GM20000 (cell line): ENCODE measurements at regions not wholly inside any gene's neighbourhood (a gene's known extent, or its start where the extent isn't known, plus 50 kb on each side); places are given as distances from the start of the nearest gene placed in this dataset.

Experiments
- DNase-seq: peaks from one replicate; pipeline ENCODE4 v3.0.0; 2012; ENCODE audit warnings: low spot score
- TF ChIP-seq, protein P1 (sequence below): IDR thresholded peaks from 2 replicates; pipeline ENCODE4 v1.5.1; 2012; ENCODE audit warnings: mild to moderate bottlenecking, control low read depth; ENCODE audit errors: extremely low read depth, missing control alignments

DNA sequence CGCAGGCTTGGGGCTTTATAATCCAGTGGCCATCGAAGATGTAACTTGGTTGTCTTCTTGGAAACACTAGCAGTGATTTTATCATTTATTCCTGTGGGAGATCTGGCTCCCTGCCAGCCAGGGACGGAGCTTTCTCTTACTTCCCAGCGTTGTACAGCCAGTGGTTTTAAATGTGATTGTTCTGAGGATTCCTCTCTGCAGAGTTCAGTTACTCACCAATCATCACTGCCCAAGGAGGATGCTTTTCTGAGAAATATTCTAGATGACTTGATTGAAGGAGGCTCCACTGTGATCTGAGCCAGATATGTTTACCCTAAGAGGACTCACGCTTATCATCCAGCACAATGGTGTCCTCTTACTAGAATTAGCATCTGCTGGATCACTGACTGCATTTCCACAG, 744.3 kb downstream of the RNF144A start:
- DNase-seq, result no peak
- TF ChIP-seq, protein P1, sequence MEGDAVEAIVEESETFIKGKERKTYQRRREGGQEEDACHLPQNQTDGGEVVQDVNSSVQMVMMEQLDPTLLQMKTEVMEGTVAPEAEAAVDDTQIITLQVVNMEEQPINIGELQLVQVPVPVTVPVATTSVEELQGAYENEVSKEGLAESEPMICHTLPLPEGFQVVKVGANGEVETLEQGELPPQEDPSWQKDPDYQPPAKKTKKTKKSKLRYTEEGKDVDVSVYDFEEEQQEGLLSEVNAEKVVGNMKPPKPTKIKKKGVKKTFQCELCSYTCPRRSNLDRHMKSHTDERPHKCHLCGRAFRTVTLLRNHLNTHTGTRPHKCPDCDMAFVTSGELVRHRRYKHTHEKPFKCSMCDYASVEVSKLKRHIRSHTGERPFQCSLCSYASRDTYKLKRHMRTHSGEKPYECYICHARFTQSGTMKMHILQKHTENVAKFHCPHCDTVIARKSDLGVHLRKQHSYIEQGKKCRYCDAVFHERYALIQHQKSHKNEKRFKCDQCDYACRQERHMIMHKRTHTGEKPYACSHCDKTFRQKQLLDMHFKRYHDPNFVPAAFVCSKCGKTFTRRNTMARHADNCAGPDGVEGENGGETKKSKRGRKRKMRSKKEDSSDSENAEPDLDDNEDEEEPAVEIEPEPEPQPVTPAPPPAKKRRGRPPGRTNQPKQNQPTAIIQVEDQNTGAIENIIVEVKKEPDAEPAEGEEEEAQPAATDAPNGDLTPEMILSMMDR, result no peak

DNA sequence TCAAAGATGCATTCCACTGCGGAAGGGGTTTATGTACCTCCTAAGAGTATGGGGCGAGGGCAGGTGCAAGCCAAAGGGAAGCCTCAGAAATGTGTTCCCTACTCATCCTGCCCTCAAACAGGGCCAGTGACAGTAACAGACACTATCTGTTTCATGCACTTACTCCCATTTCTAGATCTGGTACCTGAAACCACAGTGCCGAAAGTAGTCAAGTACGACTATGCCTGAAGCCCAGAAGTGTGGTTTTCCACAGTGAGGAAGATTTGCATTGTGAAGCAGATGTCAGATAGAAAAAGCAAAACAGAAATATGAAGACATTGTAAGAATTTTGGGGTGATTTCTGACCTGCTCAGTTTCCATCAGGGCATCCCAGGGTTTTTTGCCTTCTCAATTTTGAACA, 748.7 kb downstream of the RNF144A start:
- TF ChIP-seq, protein P1, result no peak
- DNase-seq, result no peak

DNA sequence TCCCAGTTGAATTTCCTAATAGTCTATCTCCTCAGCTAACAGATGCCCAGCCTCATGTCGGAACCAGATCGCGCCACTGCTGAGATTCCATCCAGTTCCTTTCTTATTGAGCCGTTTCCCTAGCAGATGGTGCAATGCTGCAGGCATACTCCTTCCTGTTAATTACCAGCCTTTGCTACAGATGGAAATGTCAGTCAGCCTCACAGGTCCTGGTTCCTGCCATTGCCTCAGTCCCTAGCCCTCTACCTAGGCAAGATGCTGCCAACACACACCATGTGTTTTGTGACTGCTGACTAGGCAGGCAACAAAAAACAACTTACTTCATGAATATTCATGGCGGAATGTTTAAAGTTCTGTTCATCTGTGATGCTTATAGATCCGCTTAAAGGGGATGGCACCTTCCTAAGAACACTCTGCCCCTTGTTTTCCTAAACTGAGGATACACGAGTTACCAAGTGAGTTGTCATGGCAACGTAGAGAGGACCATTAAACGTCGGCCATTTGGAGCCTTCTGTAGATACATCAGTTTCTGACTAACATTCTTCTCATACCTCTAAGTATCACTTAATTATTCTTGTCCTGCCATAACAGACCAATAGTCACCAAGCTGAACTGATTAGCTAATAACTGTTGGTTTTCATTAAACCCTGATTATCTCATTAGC, 749.5 kb downstream of the RNF144A start:
- TF ChIP-seq, protein P1, result no peak
- DNase-seq, result no peak

DNA sequence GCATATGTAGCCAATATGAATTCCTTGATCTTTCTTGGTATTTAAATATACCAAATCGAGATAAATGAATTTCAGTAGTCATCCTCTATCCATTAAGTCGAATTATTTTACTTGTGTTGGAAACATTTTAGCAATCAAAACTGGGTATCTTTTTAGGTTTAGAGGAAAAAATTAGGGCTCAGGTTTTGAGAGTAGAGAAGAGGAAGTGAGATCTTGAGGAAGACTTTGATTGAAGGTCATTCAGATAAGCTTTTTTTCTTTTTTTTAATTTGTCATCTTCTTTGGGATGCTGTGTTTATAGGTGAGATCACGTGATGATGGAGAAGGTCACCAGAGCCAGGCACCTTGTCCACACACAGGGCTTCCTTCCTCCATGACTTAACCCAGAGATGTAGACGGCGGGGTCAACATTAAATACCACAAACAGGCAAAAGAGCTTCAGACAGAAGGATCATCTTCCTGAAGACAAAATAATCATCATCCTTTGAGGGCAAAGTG, 750.1 kb downstream of the RNF144A start:
- DNase-seq, result no peak
- TF ChIP-seq, protein P1, result no peak

DNA sequence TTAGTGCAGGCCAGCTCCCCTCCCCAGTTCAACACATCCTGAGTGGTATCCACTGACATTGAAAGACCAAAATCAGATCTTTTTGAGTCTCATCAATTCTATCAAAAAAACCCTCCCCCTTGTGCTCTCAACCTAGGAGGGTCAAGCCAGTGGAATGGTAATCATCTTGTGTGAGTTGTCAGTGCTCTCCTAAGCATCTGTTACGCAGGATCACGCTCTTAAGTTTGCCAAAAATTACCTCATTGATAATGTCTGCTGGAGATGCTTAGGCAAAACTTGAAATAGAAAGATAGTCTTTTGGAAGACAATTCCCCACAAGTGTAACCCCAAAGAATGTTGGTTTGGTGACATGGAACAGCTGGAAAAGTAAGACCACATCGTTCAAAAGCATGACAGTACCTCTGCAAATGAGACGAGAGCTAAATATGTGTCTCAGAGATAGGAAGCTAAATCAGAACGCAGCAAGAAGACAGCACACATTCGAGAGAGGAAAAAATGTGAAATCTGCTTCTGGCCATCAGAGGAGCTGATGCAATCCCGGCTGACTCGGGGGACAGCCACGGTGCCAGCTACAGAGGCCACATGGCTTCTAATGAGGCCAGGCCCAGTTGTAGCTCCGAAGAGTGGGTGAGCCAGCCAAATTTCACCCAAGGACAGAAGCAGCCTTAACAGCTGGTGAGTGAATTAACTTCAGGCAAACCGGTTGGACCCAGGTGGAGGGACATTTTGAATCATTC, 753.9 kb downstream of the RNF144A start:
- TF ChIP-seq, protein P1, result no peak

DNA sequence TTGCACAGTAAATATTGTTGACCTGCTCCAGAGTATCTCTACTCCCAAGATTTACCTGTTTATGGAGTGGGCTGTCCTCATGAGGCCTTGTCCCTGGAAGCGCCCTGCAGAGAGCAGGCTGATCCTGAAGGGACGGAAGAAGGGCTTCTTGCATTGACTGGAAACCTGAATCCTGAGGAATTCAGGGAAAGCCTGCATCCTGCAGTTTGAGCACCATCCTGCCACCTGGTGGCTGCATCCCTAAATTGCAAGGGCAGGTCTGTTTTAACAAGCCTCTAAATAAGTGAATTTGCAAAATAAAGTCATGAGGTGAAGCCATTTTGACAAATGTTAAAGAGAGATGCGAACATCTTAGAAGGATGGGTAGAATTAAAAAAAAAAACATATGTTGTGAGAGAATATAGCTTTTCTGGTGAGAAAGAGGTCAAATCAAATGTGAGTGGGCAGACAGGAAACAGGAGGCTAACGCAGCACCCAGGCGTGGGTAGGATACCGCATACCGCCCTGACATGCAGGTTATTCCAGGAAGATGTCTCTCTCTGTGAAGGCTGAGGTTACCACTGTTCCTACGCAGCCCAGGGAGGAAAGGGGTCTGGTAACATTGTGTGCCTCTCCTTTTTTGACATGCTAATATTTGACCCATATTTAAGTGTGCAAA, 754.9 kb downstream of the RNF144A start:
- TF ChIP-seq, protein P1, result peak; percentile 58
- DNase-seq, result peak; percentile 34

More for the DNA sequence above, 753.9 kb downstream of the RNF144A start:
- no peak for DNase-seq

DNA sequence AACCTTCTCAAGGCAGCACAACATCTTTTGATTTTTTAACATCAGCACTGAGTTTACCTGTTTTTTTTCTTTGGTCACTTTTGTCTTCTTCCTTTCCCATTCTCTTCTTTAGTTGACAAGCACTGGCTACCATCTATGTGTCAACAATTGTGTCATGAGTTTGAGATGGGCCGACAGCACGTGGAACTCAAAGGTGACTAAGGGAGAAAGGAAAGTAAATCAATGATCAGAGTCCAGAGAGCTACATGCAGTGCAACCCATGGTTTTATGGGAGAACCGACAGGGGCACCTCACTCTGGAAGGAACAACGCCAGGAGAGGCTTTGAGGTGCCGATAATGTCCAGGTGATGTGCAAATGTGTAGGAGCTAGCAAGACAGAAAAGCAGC, 755.5 kb downstream of the RNF144A start:
- no peak for DNase-seq
- TF ChIP-seq, protein P1, result no peak
